H1 (cell line): ENCODE measurements at regions not wholly inside any gene's neighbourhood (a gene's known extent, or its start where the extent isn't known, plus 50 kb on each side); places are given as distances from the start of the nearest gene placed in this dataset.

Experiments
- CTCF ChIA-PET: fragments of 300-600 bp; sonication (Branson Sonifier 250); formaldehyde crosslinking; loops from one replicate; lab custom pipeline; 2021; ENCODE audit not compliant: partially characterized antibody; lab: Charles Lee
- POLR2A ChIA-PET: fragments of 300-600 bp; sonication (Branson Sonifier 250); formaldehyde crosslinking; loops from one replicate; lab custom pipeline; 2021; ENCODE audit warnings: inconsistent platforms; ENCODE audit not compliant: partially characterized antibody; lab: Charles Lee
- DNase-seq, 2 experiments: peaks; one replicate each; pipeline versions ENCODE4 v3.0.0 to v3.0.0-alpha.2; 2010 to 2022; ENCODE audit warnings: low spot score in 2 of 2, low read depth in 1 of 2, mixed read lengths in 1 of 2
- FAIRE-seq: peaks from 2 replicates; lab custom pipeline; 2011; peaks lifted over from hg19 to GRCh38; lab: Jason Lieb, UNC
- H2AFZ ChIP-seq: 2 replicates; pipeline ENCODE4 v1.8.1; 2012; ENCODE audit warnings: low read length, inconsistent platforms
- H2AK5ac ChIP-seq: 2 replicates; pipeline ENCODE4 v1.6.1; 2013; ENCODE audit warnings: low read depth, low read length
- H2BK120ac ChIP-seq: replicated peaks from 2 replicates; pipeline ENCODE3; 2013; ENCODE audit warnings: low read depth, low read length, inconsistent platforms
- H2BK12ac ChIP-seq: 2 replicates; pipeline ENCODE4 v1.6.1; 2013; ENCODE audit warnings: low read depth, low read length
- H2BK15ac ChIP-seq: 2 replicates; pipeline ENCODE4 v1.6.1; 2013; ENCODE audit warnings: low read length
- H2BK20ac ChIP-seq: 2 replicates; pipeline ENCODE4 v1.6.1; 2013; ENCODE audit warnings: low read length
- H2BK5ac ChIP-seq: 2 replicates; pipeline ENCODE4 v1.6.1; 2013; ENCODE audit warnings: low read depth, low read length
- H3K14ac ChIP-seq: 2 replicates; pipeline ENCODE4 v1.6.1; 2013; ENCODE audit warnings: inconsistent platforms; ENCODE audit not compliant: insufficient read length
- H3K18ac ChIP-seq: 2 replicates; pipeline ENCODE4 v1.6.1; 2013; ENCODE audit warnings: low read length; ENCODE audit errors: extremely low read depth
- H3K23ac ChIP-seq: 2 replicates; pipeline ENCODE4 v1.6.1; 2013; ENCODE audit warnings: inconsistent platforms; ENCODE audit not compliant: insufficient read length
- H3K23me2 ChIP-seq: 2 replicates; pipeline ENCODE4 v1.6.1; 2013; ENCODE audit warnings: low read depth, low read length
- H3K27ac ChIP-seq: 2 replicates; pipeline ENCODE4 v1.6.1; 2011; ENCODE audit warnings: low read depth, low read length, inconsistent platforms
- H3K27me3 ChIP-seq, 4 experiments: replicated peaks in 1 of 4; 1 replicate in 1 of 4; 2 replicates in 3 of 4; pipeline versions ENCODE4 v1.6.1 to v1.8.1; 2011 to 2013; ENCODE audit warnings: low read length in 3 of 4, mild to moderate bottlenecking in 3 of 4, inconsistent platforms in 2 of 4, mixed read lengths in 2 of 4, moderate library complexity in 1 of 4; ENCODE audit not compliant: control insufficient read depth in 3 of 4, insufficient read depth in 3 of 4; ENCODE audit errors: extremely low read depth in 1 of 4
- H3K36me3 ChIP-seq, 4 experiments: 2 replicates each; pipeline versions ENCODE4 v1.6.1 to v1.8.1; 2011 to 2013; ENCODE audit warnings: mild to moderate bottlenecking in 4 of 4, low read length in 3 of 4, moderate library complexity in 2 of 4, control low read depth in 1 of 4, inconsistent platforms in 1 of 4; ENCODE audit not compliant: insufficient read depth in 4 of 4, control insufficient read depth in 2 of 4
- H3K4ac ChIP-seq: replicated peaks from 2 replicates; pipeline ENCODE3; 2013; ENCODE audit warnings: low read length, low read depth, mixed read lengths, inconsistent platforms; ENCODE audit not compliant: insufficient read length
- H3K4me1 ChIP-seq, 4 experiments: replicated peaks in 1 of 4; 1 replicate in 1 of 4; 2 replicates in 3 of 4; pipeline versions ENCODE4 v1.6.1 to v1.8.1; 2011 to 2013; ENCODE audit warnings: low read length in 3 of 4, inconsistent platforms in 2 of 4, mixed read lengths in 1 of 4; ENCODE audit not compliant: insufficient read depth in 4 of 4, control insufficient read depth in 3 of 4
- H3K4me2 ChIP-seq, 2 experiments: 2 replicates each; pipeline versions ENCODE4 v1.6.1 to v1.8.1; 2011 to 2013; ENCODE audit warnings: low read depth in 2 of 2, low read length in 2 of 2, control low read depth in 1 of 2, inconsistent platforms in 1 of 2, mild to moderate bottlenecking in 1 of 2; ENCODE audit not compliant: insufficient read depth in 1 of 2
- H3K4me3 ChIP-seq, 4 experiments: fragments of 200-600, 300-600 bp in 1 of 4; sonication (generic), shearing (Covaris generic), sonication (Bioruptor Twin) in 1 of 4; 2 replicates each; pipeline versions ENCODE4 v1.5.1 to v1.8.1; 2011 to 2016; ENCODE audit warnings: low read length in 4 of 4, low read depth in 3 of 4, control low read depth in 2 of 4, inconsistent platforms in 2 of 4, mild to moderate bottlenecking in 2 of 4, mixed read lengths in 1 of 4, moderate library complexity in 1 of 4; ENCODE audit not compliant: insufficient read depth in 2 of 4; ENCODE audit errors: extremely low read depth in 1 of 4
- H3K56ac ChIP-seq: replicated peaks from 2 replicates; pipeline ENCODE3; 2013; ENCODE audit warnings: low read depth, mild to moderate bottlenecking, mixed read lengths, low read length, inconsistent platforms; ENCODE audit not compliant: insufficient read length
- H3K79me1 ChIP-seq: 2 replicates; pipeline ENCODE4 v1.6.1; 2013; ENCODE audit warnings: low read depth, low read length, control low read depth
- H3K79me2 ChIP-seq, 2 experiments: 2 replicates each; pipeline versions ENCODE4 v1.6.1 to v1.8.1; 2012 to 2013; ENCODE audit warnings: low read length in 2 of 2, mild to moderate bottlenecking in 2 of 2, inconsistent platforms in 1 of 2; ENCODE audit not compliant: insufficient read depth in 2 of 2, control insufficient read depth in 1 of 2
- H3K9ac ChIP-seq, 4 experiments: replicated peaks in 1 of 4; 1 replicate in 1 of 4; 2 replicates in 3 of 4; pipeline versions ENCODE4 v1.6.1 to v1.8.1; 2011 to 2013; ENCODE audit warnings: low read depth in 3 of 4, low read length in 3 of 4, control low read depth in 2 of 4, mild to moderate bottlenecking in 2 of 4, moderate library complexity in 2 of 4, inconsistent platforms in 1 of 4; ENCODE audit errors: extremely low read depth in 1 of 4
- H3K9me3 ChIP-seq, 2 experiments: 2 replicates each; pipeline versions ENCODE4 v1.6.1 to v1.8.1; 2012 to 2013; ENCODE audit warnings: mild to moderate bottlenecking in 2 of 2, moderate library complexity in 2 of 2, control low read depth in 1 of 2, inconsistent platforms in 1 of 2, low read depth in 1 of 2, low read length in 1 of 2, mixed read lengths in 1 of 2; ENCODE audit not compliant: insufficient read depth in 2 of 2
- H4K20me1 ChIP-seq, 2 experiments: replicated peaks in 1 of 2; 2 replicates each; pipeline versions ENCODE3 to v1.8.1; 2011 to 2013; ENCODE audit warnings: inconsistent platforms in 2 of 2, low read length in 2 of 2, mild to moderate bottlenecking in 1 of 2; ENCODE audit not compliant: insufficient read depth in 2 of 2, control insufficient read depth in 1 of 2
- H4K5ac ChIP-seq: 2 replicates; pipeline ENCODE4 v1.6.1; 2013; ENCODE audit warnings: low read length, low read depth, mixed read lengths, inconsistent platforms; ENCODE audit not compliant: insufficient read length
- H4K8ac ChIP-seq: 2 replicates; pipeline ENCODE4 v1.8.0; 2013; ENCODE audit warnings: mild to moderate bottlenecking, moderate library complexity, low read length, inconsistent platforms; ENCODE audit not compliant: insufficient read depth; ENCODE audit errors: extremely low read depth
- H4K91ac ChIP-seq: replicated peaks from 2 replicates; pipeline ENCODE3; 2013; ENCODE audit warnings: low read length, mixed read lengths, inconsistent platforms; ENCODE audit not compliant: insufficient read length
- ASH2L ChIP-seq: fragments of 200-600, 300-600 bp; sonication (generic); IDR thresholded peaks from one replicate; pipeline ENCODE4 v1.7.1; 2017; ENCODE audit warnings: low read length
- CBX5 ChIP-seq: fragments of 300-800, 300-1000 bp; sonication (generic); IDR thresholded peaks from 2 replicates; pipeline ENCODE4 v1.7.1; 2016; ENCODE audit warnings: antibody characterized with exemption, low read length, low read depth
- CEBPB ChIP-seq: IDR thresholded peaks from 2 replicates; pipeline ENCODE4 v1.6.1; 2012; ENCODE audit warnings: low read depth, low read length
- EP300 ChIP-seq, 2 experiments: IDR thresholded peaks; 1 replicate in 1 of 2; 2 replicates in 1 of 2; pipeline ENCODE4 v1.6.1; 2011 to 2012; ENCODE audit warnings: low read depth in 2 of 2, low read length in 2 of 2, mild to moderate bottlenecking in 2 of 2, borderline replicate concordance in 1 of 2, inconsistent platforms in 1 of 2, moderate library complexity in 1 of 2
- GABPA ChIP-seq: IDR thresholded peaks from 2 replicates; pipeline ENCODE4 v1.6.1; 2011; ENCODE audit warnings: mild to moderate bottlenecking, low read length, moderate library complexity, borderline replicate concordance; ENCODE audit not compliant: insufficient read depth
- MAX ChIP-seq: IDR thresholded peaks from 2 replicates; pipeline ENCODE4 v1.6.1; 2012; ENCODE audit warnings: inconsistent platforms
- POLR2AphosphoS5 ChIP-seq: IDR thresholded peaks from 2 replicates; pipeline ENCODE4 v1.6.1; 2011; ENCODE audit warnings: low read depth, low read length
- RAD21 ChIP-seq, 2 experiments: IDR thresholded peaks in 1 of 2; conservative IDR thresholded peaks in 1 of 2; 2 replicates each; pipeline ENCODE4 v1.6.1; 2011; ENCODE audit warnings: low read depth in 2 of 2, low read length in 2 of 2, improper control_type of control experiment in 1 of 2, inconsistent platforms in 1 of 2, mild to moderate bottlenecking in 1 of 2, moderate library complexity in 1 of 2
- SP1 ChIP-seq: IDR thresholded peaks from 2 replicates; pipeline ENCODE4 v1.6.1; 2011; ENCODE audit warnings: low read depth, low read length
- TBP ChIP-seq: IDR thresholded peaks from 2 replicates; pipeline ENCODE4 v1.6.1; 2011; ENCODE audit warnings: low read depth, low read length, improper control_type of control experiment
- WGBS, 2 experiments: shearing (Covaris generic) in 1 of 2; methylation state at CpG; one replicate each; pipeline versions ENCODE4 v1.1.6 to v1.1.7; 2013 to 2015; ENCODE audit warnings: low lambda C conversion rate in 2 of 2, mixed read lengths in 2 of 2, inconsistent platforms in 1 of 2, low coverage in 1 of 2, missing lambda C conversion rate in 1 of 2; ENCODE audit not compliant: insufficient replicate concordance in 2 of 2, insufficient coverage in 1 of 2, insufficient read length in 1 of 2; ENCODE audit errors: extremely low coverage in 1 of 2, missing lambda C conversion rate in 1 of 2; 5-methylcytosine and 5-hydroxymethylcytosine counted together
- TF ChIP-seq, protein P1 (sequence below): IDR thresholded peaks from 2 replicates; pipeline ENCODE4 v1.6.1; 2012; ENCODE audit warnings: low read length, inconsistent platforms

DNA sequence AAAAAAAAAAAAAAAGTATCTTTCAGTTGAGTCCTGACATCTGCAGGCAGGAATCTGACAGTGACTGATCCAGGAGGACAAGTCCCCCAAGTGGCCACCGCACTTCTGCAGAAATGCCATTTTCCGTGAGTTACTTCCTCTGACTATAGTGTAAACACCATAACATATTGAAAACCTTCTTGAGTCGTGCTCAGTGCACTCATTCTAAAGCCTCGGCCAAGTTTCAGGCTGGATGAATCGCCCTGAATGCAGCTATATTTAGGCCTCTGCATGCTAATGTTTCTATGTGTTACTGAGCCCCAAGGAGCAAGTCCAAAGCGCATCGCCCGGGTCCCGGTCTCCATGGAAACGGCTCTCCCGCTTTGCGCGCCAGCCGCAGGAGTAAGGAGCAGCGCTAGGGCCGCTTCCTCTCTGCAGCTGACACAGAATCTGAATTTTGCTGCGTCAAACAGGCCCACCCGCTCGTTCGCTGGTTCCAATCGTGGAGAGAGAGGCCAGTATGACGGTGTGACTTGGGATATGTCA is 335.4 kb downstream of the MSX2 start:
- FAIRE-seq (peak; percentile 78), DNase-seq (peak; percentile 41 to 86)
- POLR2A ChIA-PET = no interaction called here
- H2BK5ac ChIP-seq = no peak overlapping the region
- no peak overlapping the region for H3K4ac ChIP-seq
- no peak overlapping the region for H3K56ac ChIP-seq
- H3K27me3 ChIP-seq = no peaks in the 10 kb centered on the region; a peak in 1 of 7 replicates
- peak overlapping the region; percentile 89 for H2AFZ ChIP-seq
- no peak overlapping the region for H2BK20ac ChIP-seq
- H3K79me2 ChIP-seq = no peaks in the 10 kb centered on the region
- H2AK5ac ChIP-seq = no peak overlapping the region
- H3K14ac ChIP-seq = no peak overlapping the region
- H3K27ac ChIP-seq = no peak overlapping the region
- H4K5ac ChIP-seq = no peak overlapping the region
- H3K79me1 ChIP-seq = no peaks in the 10 kb centered on the region
- H2BK120ac ChIP-seq = no peak overlapping the region
- peak overlapping the region; percentile 66 to 70 for H3K4me2 ChIP-seq
- H4K20me1 ChIP-seq = no peaks in the 10 kb centered on the region
- no peaks in the 10 kb centered on the region for H3K36me3 ChIP-seq
- peak overlapping the region; percentile 23 to 47 (median 38); a peak in 6 of 8 replicates for H3K4me3 ChIP-seq
- no peak overlapping the region for H3K18ac ChIP-seq
- CTCF ChIA-PET = interaction anchor here (0.6 to 2.4 kb wide), 6 partner anchors 9 to 404 kb away, joined by 3 to 11 read pairs (median 4); no protein-coding TSS in a partner anchor
- no peak overlapping the region for H3K23ac ChIP-seq
- H3K23me2 ChIP-seq = no peaks in the 10 kb centered on the region
- no peak overlapping the region for H4K8ac ChIP-seq
- H3K9ac ChIP-seq = no peak overlapping the region
- H4K91ac ChIP-seq = no peak overlapping the region
- no peak overlapping the region for H2BK15ac ChIP-seq
- 3% methylated on average over 22 of the region's 22 CpGs; no CpG with 5 or more reads in 1 of the 2 experiments for WGBS, 2 experiments
- no peak overlapping the region for H2BK12ac ChIP-seq
- no peaks in the 10 kb centered on the region for H3K9me3 ChIP-seq
- peaks cover 0 to 5% (median 3%) of the 10 kb centered on the region in 4 experiments; a peak in 4 of 7 replicates for H3K4me1 ChIP-seq
- TF ChIP-seq CEBPB (no peak), TBP (no peak), EP300 (IDR thresholded peaks at IDR 0.05; ENCODE audit: borderline replicate concordance in 1 of 2, low read depth in 2 of 2, low read length in 2 of 2) (no peak), GABPA (no peak), ASH2L (peak; percentile 78), POLR2AphosphoS5 (no peak), SP1 (no peak), CBX5 (no peak), MAX (no peak), RAD21 (IDR thresholded peaks at IDR 0.05 in 1 of 2, conservative IDR thresholded peaks at IDR 0.05 in 1 of 2; ENCODE audit: low read depth in 2 of 2, low read length in 2 of 2) (peak in 1 of 2 experiments; percentile 26; a peak in 2 of 4 replicates)
- TF ChIP-seq, protein P1, sequence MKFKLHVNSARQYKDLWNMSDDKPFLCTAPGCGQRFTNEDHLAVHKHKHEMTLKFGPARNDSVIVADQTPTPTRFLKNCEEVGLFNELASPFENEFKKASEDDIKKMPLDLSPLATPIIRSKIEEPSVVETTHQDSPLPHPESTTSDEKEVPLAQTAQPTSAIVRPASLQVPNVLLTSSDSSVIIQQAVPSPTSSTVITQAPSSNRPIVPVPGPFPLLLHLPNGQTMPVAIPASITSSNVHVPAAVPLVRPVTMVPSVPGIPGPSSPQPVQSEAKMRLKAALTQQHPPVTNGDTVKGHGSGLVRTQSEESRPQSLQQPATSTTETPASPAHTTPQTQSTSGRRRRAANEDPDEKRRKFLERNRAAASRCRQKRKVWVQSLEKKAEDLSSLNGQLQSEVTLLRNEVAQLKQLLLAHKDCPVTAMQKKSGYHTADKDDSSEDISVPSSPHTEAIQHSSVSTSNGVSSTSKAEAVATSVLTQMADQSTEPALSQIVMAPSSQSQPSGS = no peak
